Adrenal gland (tissue), 9 donors: ENCODE measurements at regions not wholly inside any gene's neighbourhood (a gene's known extent, or its start where the extent isn't known, plus 50 kb on each side); places are given as distances from the start of the nearest gene placed in this dataset.
A peak's percentile ranks its signal among the peaks of the same experiment; 100 is the strongest.

Experiments used
- DNase-seq, 7 donors: peaks; one replicate each; pipeline ENCODE4 v3.0.0-alpha.2; 2019 to 2020
- H3K27ac ChIP-seq, 5 donors: fragments of 200-600 bp; sonication (generic) in 4 of 5; 1 replicate in 3 of 5; 2 replicates in 2 of 5; pipeline versions ENCODE4 v1.5.1 to v1.8.0; 2016 to 2020; ENCODE audit warnings: mild to moderate bottlenecking in 1 of 5
- H3K27me3 ChIP-seq: fragments of 200-600 bp; 2 replicates; pipeline ENCODE4 v1.8.0; 2021
- H3K36me3 ChIP-seq, 2 donors: fragments of 200-600 bp; replicated peaks in 1 of 2; 1 replicate in 1 of 2; 2 replicates in 1 of 2; pipeline versions ENCODE4 v1.5.1 to v1.8.0; 2018 to 2022
- H3K4me1 ChIP-seq, 2 donors: fragments of 200-600 bp; replicated peaks in 1 of 2; 1 replicate in 1 of 2; 2 replicates in 1 of 2; pipeline versions ENCODE4 v1.5.1 to v1.8.0; 2018 to 2021
- H3K4me3 ChIP-seq, 4 donors: fragments of 200-600 bp; sonication (generic) in 3 of 4; one replicate each; pipeline ENCODE4 v1.5.1; 2016 to 2018
- H3K9me3 ChIP-seq, 3 donors: fragments of 200-600 bp; sonication (generic) in 1 of 3; replicated peaks in 1 of 3; 1 replicate in 2 of 3; 2 replicates in 1 of 3; pipeline versions ENCODE4 v1.5.1 to v1.8.0; 2016 to 2021
- POLR2A ChIP-seq, 2 donors: fragments of 450-650 bp; IDR thresholded peaks; one replicate each; pipeline ENCODE4 v1.6.1; 2017; ENCODE audit warnings: antibody characterized with exemption in 2 of 2, mild to moderate bottlenecking in 2 of 2, moderate library complexity in 1 of 2
- WGBS, 4 donors: extraction: QIAGEN DNeasy Blood & Tissue Kit in 2 of 4; methylation state at CpG; one replicate each; pipeline versions ENCODE4 v1.1.5 to v1.1.7; 2013 to 2017; 5-methylcytosine and 5-hydroxymethylcytosine counted together
- intact Hi-C, 2 donors: fragments of 100-400 bp; cut with DNase I; formaldehyde crosslinking; loops; one replicate each; pipeline versions ENCODE4 v1.14.1 to v1.15.0; 2022 to 2023
- TF ChIP-seq, protein P1 (sequence below), 6 experiments: fragments of 450-650 bp in 4 of 6; fragments of 200-600 bp in 2 of 6; sonication (generic) in 1 of 6; IDR thresholded peaks; 1 replicate in 5 of 6; 2 replicates in 1 of 6; pipeline versions ENCODE4 v1.5.1 to v1.8.0; 2016 to 2021; ENCODE audit warnings: antibody characterized with exemption in 6 of 6, mild to moderate bottlenecking in 2 of 6, moderate library complexity in 1 of 6
- donor health status: healthy with polysubstance abuse.
- donor health status: Bipolar disorder and iron deficiency.
- donor health status: DM: yes; HTN: yes; CAD: no.
- donor health status: DM: no; HTN: no; CAD: no.
- donor health status: DM: no; HTN: no; CAD: no.

DNA sequence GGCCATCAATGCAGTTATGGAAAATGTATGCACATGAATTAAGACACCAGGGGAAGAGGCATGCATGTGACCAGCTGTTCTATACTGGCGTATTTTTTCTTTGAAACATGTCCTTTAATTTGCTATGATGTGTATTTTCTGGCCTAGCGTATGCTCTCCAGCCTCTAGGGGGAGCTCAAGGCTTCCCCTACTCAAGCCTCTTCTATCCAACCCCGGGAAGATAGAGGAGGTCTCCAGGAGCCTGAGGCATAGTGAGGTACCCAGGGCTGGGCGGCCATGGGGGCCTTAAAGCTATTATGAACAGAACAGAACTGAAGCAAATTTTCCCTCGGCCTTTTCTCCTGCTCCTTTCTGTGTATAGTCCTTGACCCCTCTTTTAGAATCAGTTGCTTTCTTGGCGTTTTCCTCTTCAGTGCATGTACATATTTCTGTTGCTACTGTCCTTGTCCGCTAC, 528.9 kb downstream of the MAFB start:
- Histone ChIP-seq H3K9me3 (no peaks in the 10 kb centered on the region), H3K4me1 (no peaks in the 10 kb centered on the region), H3K4me3 (no peak overlapping the region), H3K27me3 (no peaks in the 10 kb centered on the region), H3K36me3 (no peaks in the 10 kb centered on the region), H3K27ac (no peak overlapping the region)
- TF ChIP-seq, protein P1, sequence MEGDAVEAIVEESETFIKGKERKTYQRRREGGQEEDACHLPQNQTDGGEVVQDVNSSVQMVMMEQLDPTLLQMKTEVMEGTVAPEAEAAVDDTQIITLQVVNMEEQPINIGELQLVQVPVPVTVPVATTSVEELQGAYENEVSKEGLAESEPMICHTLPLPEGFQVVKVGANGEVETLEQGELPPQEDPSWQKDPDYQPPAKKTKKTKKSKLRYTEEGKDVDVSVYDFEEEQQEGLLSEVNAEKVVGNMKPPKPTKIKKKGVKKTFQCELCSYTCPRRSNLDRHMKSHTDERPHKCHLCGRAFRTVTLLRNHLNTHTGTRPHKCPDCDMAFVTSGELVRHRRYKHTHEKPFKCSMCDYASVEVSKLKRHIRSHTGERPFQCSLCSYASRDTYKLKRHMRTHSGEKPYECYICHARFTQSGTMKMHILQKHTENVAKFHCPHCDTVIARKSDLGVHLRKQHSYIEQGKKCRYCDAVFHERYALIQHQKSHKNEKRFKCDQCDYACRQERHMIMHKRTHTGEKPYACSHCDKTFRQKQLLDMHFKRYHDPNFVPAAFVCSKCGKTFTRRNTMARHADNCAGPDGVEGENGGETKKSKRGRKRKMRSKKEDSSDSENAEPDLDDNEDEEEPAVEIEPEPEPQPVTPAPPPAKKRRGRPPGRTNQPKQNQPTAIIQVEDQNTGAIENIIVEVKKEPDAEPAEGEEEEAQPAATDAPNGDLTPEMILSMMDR (IDR thresholded peaks at IDR 0.05) = peak; percentile 49 to 72 (median 62)
- TF ChIP-seq POLR2A (IDR thresholded peaks at IDR 0.05) = no peak
- intact Hi-C loops = no loop called here
- WGBS, 4 donors = 63 to 70% (median 69%) methylated on average over 7 of the region's 7 CpGs
- peak; percentile 23 to 69 (median 47) for DNase-seq

DNA sequence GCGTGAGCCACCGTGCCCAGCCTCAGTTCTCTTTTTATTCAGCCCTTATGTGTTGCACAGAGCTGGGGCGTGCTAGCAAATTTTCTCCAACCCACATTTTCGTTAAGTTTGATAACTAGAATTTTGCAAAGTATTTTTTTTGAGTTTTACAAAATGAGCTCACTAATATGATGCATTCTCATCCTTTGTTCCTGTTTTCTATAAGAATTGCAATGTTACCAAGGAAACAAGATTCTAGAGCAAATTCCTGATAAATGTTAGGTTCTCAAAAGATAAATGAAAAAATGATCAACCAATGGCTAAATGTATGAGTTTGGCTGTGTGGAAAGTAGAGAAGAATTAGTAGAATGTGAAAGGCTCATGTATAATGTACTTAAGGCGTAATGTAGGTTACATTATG, 529.8 kb downstream of the MAFB start:
- Histone ChIP-seq H3K27ac (no peak overlapping the region), H3K9me3 (no peaks in the 10 kb centered on the region), H3K4me1 (no peaks in the 10 kb centered on the region), H3K27me3 (no peaks in the 10 kb centered on the region), H3K36me3 (no peaks in the 10 kb centered on the region), H3K4me3 (no peak overlapping the region)
- 88 to 93% (median 90%) methylated on average over 5 of the region's 5 CpGs for WGBS, 4 donors
- DNase-seq = no peak
- TF ChIP-seq POLR2A (IDR thresholded peaks at IDR 0.05) = no peak
- TF ChIP-seq, protein P1 (IDR thresholded peaks at IDR 0.05) = no peak
- intact Hi-C loops = no loop called here

DNA sequence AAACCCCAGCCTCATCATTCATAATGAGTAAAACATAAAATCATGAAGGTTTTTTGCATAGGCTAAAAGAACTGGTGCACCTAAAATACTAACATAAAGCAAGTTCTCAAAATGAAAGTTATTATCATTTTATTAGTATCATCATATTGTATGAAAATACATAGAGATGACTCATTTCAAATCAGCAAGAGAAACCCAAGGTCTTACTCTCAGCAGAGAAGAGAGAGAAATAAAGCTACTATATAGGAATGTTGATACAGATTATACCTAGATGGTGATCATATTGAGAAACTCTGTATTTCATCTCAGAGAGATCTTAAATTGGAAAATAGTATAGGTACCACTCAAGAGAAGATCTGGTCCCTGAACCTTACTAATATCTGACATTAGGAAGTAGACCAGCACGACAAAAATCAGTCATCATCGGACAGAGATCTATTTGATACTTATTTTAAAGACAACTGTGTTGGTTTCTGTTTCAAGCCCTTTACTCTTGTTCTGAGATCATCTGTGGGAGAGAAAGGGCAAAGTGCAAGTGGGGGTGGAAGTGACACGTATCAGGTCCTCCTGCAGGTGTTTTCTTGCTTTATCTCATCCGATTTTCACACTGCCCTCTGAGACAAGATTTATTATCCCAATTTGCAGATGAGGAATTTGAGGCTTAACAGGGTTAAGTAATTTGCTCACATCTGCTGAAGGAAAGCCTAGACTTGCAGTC, 532.3 kb downstream of the MAFB start:
- TF ChIP-seq, protein P1 (IDR thresholded peaks at IDR 0.05) = no peak
- TF ChIP-seq POLR2A (IDR thresholded peaks at IDR 0.05) = no peak
- H3K27me3 ChIP-seq = no peaks in the 10 kb centered on the region
- no peak for DNase-seq
- intact Hi-C loops = no loop called here
- H3K4me3 ChIP-seq = no peak overlapping the region
- H3K36me3 ChIP-seq = no peaks in the 10 kb centered on the region
- H3K9me3 ChIP-seq = no peaks in the 10 kb centered on the region
- WGBS, 4 donors = 32 to 56% (median 44%) methylated on average over 4 of the region's 4 CpGs
- H3K27ac ChIP-seq = no peak overlapping the region
- no peaks in the 10 kb centered on the region for H3K4me1 ChIP-seq

DNA sequence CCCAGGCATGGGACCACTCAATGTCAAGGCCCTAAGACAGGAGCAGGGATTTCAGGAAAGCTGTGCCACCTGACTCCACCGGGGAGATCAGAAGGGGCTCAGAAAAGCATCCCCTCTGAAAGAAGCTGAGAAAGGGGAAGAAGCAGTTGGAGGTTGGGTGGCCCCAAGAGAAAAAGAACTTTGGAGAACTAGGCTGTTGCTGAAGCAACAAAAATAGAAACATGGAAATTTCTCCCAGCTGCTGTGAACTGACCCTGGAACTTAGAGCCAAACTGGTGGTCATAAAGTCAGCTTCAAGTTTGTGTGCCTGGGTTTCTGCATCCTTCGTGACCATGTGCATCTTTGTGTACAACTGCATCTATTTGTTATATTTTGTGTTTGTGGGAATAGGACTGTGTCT, 534.5 kb downstream of the MAFB start:
- TF ChIP-seq, protein P1 (IDR thresholded peaks at IDR 0.05) = no peak
- TF ChIP-seq POLR2A (IDR thresholded peaks at IDR 0.05) = no peak
- H3K4me3 ChIP-seq = no peak overlapping the region
- no peak overlapping the region for H3K27ac ChIP-seq
- H3K36me3 ChIP-seq = no peaks in the 10 kb centered on the region
- H3K4me1 ChIP-seq = no peaks in the 10 kb centered on the region
- WGBS, 4 donors = 62 to 80% (median 74%) methylated on average over 2 of the region's 2 CpGs
- intact Hi-C loops = no loop called here
- DNase-seq = no peak
- H3K27me3 ChIP-seq = no peaks in the 10 kb centered on the region
- H3K9me3 ChIP-seq = no peaks in the 10 kb centered on the region
